T-helper 1 cell treated with Interleukin-12 subunit alpha and Interleukin-12 subunit beta and Interleukin-4 antibody, amounts not matched to agents 30 μg/mL and 1 μg/mL, for 36 hours (primary cell): ENCODE measurements at regions not wholly inside any gene's neighbourhood (a gene's known extent, or its start where the extent isn't known, plus 50 kb on each side); places are given as distances from the start of the nearest gene placed in this dataset.
"Not testable (repeated sequence)": the region's sequence is repeated elsewhere in the genome, so short reads cannot be mapped to it uniquely, and the experiment has no call there.

ENCODE experiments used
- H3K27ac Mint-ChIP-seq: one replicate; pipeline ENCODE4 v1.8.0; 2021; ENCODE audit warnings: mild to moderate bottlenecking, mixed read lengths
- H3K27me3 Mint-ChIP-seq: one replicate; pipeline ENCODE4 v1.8.0; 2021; ENCODE audit warnings: low read depth, mixed read lengths
- H3K36me3 Mint-ChIP-seq: one replicate; pipeline ENCODE4 v1.8.0; 2021; ENCODE audit warnings: low read depth, mixed read lengths
- H3K4me1 Mint-ChIP-seq: one replicate; pipeline ENCODE4 v1.8.0; 2021; ENCODE audit warnings: low read depth, mixed read lengths
- H3K4me3 Mint-ChIP-seq: one replicate; pipeline ENCODE4 v1.8.0; 2021; ENCODE audit warnings: mild to moderate bottlenecking, moderate library complexity, mixed read lengths
- H3K9me3 Mint-ChIP-seq: one replicate; pipeline ENCODE4 v1.8.0; 2021; ENCODE audit warnings: mixed read lengths

DNA sequence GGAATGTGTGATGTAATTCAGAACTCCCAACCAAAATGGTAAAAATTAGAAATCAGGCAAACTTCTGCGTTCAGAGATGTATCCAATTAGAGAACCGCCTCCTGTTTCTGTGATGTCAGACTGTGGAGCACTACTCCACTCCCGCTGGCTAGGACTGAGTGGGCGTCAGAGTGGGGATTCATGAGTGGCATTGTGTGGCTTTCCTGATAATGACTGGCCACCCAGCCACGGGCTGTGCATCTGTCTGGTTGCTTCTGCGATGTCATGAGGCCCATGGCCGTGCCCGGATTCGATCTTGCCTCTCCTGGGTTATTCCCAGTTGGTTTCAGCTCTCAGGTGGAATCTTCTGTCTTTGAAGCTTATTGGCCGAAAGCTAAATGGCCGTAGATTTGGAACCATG, 87.1 kb upstream of the KCNA1 start:
- H3K9me3 Mint-ChIP-seq: no peaks in the 10 kb centered on the region
- H3K27me3 Mint-ChIP-seq: peaks cover 10% of the 10 kb centered on the region
- H3K4me3 Mint-ChIP-seq: no peak overlapping the region
- H3K27ac Mint-ChIP-seq: no peak overlapping the region
- peaks cover 44% of the 10 kb centered on the region for H3K4me1 Mint-ChIP-seq
- peaks cover 14% of the 10 kb centered on the region for H3K36me3 Mint-ChIP-seq

DNA sequence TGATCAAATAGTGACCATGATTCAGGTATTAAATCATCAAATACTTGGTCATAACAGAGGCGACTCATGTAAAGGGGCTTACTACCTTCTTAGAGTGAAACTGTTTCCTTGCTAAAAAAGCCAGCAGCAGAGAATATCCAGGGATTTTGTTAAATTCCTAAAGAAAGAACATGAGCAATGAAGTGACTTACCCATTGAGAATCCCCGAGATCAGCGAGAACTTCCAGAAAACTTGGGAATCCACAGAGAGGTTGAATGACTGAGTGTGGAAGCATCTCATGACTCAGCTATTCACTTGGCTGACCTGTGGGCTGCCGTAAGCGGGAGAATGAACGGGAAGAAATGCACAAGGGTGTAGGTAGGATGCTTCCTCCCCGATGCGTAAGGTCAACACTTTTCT, 85.3 kb upstream of the KCNA1 start:
- Mint-ChIP-seq H3K4me3 (no peak overlapping the region), H3K9me3 (no peaks in the 10 kb centered on the region), H3K27me3 (peaks cover 5% of the 10 kb centered on the region), H3K27ac (no peak overlapping the region), H3K4me1 (peaks cover 54% of the 10 kb centered on the region), H3K36me3 (peaks cover 18% of the 10 kb centered on the region)

DNA sequence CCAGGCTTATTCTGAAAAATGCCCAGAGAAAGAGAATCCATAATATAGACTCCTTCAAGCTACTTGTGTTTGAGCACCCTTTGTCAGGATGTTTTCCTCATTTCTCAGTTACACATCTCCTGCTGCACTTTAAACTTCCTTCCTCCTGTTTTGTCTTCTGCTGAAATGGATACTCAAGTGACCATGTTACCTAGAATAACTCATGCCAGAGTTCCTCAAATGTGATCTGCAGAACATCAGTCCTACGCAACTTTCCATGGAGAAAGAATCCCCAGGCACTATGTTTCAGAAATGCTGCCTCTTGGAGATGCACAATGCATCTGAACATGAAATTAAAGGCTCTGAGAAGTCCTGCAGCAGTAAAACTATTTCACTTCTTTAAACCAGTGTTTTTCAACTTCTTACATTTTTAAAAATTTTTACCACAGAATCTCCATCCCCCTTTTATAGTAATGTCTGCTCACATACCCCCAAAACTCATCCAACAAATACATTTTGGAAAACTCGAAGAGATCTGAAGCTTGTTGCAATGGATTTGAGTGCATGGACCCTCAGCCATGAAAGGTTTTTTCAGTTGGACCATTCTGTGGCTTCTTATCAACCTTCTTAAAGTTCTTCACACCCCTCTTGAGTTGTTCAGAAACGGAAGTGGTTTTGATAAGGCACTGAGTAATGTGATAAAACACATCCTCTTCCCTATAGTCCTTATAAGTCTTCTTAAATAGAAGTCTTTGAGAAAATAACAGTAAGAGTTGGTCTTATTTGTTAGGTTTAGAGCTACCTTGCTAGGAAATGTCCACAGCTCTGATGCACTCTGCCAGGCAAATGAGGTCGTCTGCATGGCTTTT, 84.5 kb upstream of the KCNA1 start:
- Mint-ChIP-seq H3K36me3 (peaks cover 20% of the 10 kb centered on the region), H3K4me3 (peak overlapping the region; percentile 52), H3K27ac (peak overlapping the region; percentile 78), H3K27me3 (peaks cover 5% of the 10 kb centered on the region), H3K9me3 (no peaks in the 10 kb centered on the region), H3K4me1 (peaks cover 62% of the 10 kb centered on the region)

DNA sequence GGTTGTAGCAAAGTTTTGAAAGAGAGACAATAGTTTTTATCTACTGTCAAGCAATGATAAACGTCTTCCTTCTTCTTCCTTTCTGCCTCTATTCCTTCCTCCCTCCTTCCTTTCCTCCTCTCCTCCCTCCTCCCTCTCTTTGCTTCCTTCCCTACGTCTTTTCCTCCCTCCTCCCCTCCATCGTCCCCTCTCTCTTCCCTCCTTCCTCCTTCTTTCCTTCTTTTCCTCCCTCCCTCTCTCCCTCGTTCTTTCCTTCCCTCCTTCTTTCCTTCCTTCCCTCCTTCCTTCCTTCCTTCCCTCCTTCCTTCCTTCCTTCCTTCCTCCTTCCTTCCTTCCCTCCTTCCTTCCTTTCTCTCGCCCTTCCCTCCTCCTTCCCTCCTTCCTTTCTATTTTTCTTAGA, 82.8 kb upstream of the KCNA1 start:
- peaks cover 66% of the 10 kb centered on the region for H3K4me1 Mint-ChIP-seq
- no peaks in the 10 kb centered on the region for H3K27me3 Mint-ChIP-seq
- H3K4me3 Mint-ChIP-seq: peak overlapping the region; percentile 45
- H3K9me3 Mint-ChIP-seq: peaks cover 3% of the 10 kb centered on the region
- peak overlapping the region; percentile 78 for H3K27ac Mint-ChIP-seq
- H3K36me3 Mint-ChIP-seq: peaks cover 21% of the 10 kb centered on the region

DNA sequence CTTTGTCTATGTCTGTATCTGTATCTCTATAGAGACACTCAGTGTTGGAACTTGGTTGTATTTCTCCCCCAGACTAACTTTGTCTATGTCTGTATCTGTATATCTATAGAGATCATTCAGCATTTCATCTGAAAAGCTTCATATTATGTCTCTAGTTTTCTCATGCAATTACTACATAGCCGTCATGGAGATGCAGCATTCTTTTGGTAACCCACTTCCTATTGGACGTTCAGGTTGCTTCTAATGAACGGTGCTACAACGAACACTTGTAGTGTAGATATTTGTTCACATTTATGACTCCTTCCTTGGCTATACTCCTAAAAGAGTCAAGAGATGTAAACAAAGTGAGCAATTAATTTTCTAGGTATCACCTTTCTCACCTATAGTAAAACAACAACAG, 81.5 kb upstream of the KCNA1 start:
- H3K9me3 Mint-ChIP-seq: peaks cover 14% of the 10 kb centered on the region
- H3K4me1 Mint-ChIP-seq: peaks cover 66% of the 10 kb centered on the region
- H3K36me3 Mint-ChIP-seq: peaks cover 26% of the 10 kb centered on the region
- H3K27me3 Mint-ChIP-seq: no peaks in the 10 kb centered on the region
- peak overlapping the region; percentile 98 for H3K27ac Mint-ChIP-seq
- H3K4me3 Mint-ChIP-seq: peak overlapping the region; percentile 82

DNA sequence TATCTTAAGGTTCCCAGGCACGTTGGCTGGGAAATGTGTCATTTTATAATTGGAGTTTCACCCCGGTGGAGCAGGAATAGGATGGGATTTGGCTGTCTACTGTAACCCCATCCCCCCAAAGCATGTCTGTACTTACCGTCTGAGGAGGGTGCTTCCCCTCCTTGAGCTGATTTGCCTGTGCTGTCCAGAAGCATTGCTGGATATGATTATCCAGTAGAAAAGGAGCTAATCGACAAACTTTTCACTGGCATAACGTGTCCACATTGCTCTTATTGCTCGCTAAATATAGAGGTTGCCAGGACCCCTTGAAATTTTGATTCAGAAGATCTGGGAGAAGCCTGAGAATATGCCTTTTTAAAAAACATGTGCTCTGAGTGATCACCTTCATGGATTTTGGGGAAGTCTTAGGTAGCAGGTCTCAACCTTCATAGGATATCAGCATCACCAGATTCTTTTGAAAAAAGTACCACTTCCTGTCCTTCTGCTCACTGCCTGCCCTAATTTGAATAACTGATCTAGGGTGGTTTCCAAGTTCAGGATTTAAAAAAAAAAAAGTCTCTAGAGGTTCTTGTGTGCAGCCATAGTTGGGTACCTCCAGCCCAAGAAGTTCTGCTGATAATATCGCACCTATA, 80.4 kb upstream of the KCNA1 start:
- peaks cover 17% of the 10 kb centered on the region for H3K9me3 Mint-ChIP-seq
- peaks cover 62% of the 10 kb centered on the region for H3K4me1 Mint-ChIP-seq
- peaks cover 24% of the 10 kb centered on the region for H3K36me3 Mint-ChIP-seq
- H3K27me3 Mint-ChIP-seq: no peaks in the 10 kb centered on the region
- H3K27ac Mint-ChIP-seq: peak overlapping the region; percentile 98
- H3K4me3 Mint-ChIP-seq: peak overlapping the region; percentile 82

DNA sequence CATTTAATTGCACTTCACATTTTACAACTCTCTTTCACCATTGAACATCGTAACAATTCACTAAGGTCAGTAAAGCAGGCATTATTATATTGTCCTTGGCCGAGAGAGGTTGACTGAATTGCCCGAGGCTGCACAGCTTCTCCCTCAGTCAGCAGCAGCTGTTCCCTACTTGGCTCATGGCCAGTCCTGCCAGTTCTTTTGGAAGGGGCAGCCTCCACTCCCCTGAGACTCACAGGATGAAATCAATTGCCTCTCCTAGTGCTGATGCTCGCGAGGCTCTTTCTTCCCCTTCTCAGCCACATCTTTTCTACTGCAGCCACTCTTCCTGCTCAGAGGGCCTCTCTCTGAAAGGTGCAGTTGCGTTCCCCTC, 79.9 kb upstream of the KCNA1 start:
- Mint-ChIP-seq H3K4me1 (peaks cover 57% of the 10 kb centered on the region), H3K27ac (peak overlapping the region; percentile 98), H3K4me3 (peak overlapping the region; percentile 82), H3K36me3 (peaks cover 23% of the 10 kb centered on the region), H3K9me3 (peaks cover 17% of the 10 kb centered on the region), H3K27me3 (no peaks in the 10 kb centered on the region)

DNA sequence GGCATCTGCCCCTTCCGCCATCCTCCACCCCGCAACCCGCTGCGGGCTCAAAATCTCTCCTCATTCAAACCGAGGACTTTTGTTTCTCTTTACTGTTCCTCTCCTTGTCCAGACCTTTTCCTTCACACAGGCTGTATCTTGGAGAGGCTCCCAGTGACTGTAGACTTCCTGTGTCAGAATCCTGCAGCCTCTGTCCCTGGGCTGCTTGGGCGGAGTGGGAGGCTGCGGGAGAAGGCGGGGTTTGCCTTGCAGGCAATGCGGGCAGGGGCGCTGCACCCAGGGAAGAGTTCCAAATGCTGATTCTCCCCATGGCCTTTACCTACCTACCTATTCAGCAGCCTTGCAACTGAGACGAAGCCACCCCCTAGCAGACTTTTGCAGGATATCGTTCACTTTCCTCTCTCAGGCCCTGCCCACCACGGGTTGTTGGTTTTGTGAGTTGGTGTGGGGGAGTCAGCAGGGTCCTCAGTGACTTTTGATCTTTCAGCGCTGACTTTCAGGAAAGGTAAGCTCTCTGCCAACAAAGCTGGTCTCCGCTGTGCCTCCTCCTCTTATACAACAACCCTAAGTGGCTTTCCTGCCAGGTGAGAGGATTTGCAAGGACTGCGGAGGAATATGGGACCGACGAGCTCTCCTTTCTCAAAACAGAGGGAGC, 79.0 kb upstream of the KCNA1 start:
- Mint-ChIP-seq H3K27me3 (no peaks in the 10 kb centered on the region), H3K4me1 (peaks cover 48% of the 10 kb centered on the region), H3K27ac (peak overlapping the region; percentile 98), H3K4me3 (peak overlapping the region; percentile 82), H3K9me3 (peaks cover 17% of the 10 kb centered on the region), H3K36me3 (peaks cover 21% of the 10 kb centered on the region)

DNA sequence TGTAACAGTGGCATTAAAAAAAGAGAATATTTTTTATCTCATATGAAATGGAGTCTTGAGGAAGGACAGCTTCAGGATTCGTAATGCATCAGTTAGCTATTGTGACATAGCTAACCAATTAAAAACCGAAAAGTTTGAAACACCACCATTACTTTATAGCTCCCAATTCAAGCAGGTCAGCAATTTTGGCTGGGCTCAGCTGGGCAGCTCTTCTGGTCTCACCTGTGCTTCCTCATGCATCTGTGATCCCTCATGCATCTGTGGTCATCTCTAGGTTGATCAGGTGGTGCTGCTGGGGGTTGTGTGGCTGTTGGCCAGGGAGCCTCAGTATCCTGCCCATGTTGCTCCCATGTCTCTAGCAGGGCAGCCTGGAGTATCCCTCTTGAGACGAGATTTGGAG, 76.7 kb upstream of the KCNA1 start:
- Mint-ChIP-seq H3K27ac (no peak overlapping the region), H3K9me3 (peaks cover 17% of the 10 kb centered on the region)

DNA sequence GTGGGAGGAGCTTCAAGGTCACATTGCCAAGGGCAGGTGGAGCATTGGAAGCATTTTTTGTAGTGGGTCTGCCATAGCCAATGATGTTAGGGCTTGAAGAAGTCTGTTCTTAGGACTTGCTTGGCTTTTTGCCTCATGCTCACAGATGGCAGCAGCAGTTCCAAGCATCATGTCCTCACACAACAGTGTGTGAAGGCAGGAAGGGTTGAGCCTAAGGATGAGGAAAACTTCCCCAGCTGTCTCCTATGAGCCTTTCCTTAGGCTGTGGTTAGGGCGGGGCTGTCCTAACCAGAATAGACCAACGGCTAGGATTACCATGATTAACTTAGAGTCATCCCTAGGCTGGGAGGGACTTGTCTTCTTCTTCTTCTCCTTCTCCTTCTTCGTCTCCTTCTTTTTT, 76.2 kb upstream of the KCNA1 start:
- Mint-ChIP-seq H3K36me3 (peaks cover 15% of the 10 kb centered on the region), H3K27ac (no peak overlapping the region), H3K4me1 (peaks cover 27% of the 10 kb centered on the region), H3K9me3 (peaks cover 17% of the 10 kb centered on the region), H3K27me3 (peaks cover 12% of the 10 kb centered on the region), H3K4me3 (no peak overlapping the region)

More for the DNA sequence above, 76.7 kb upstream of the KCNA1 start:
- Mint-ChIP-seq H3K27me3 (peaks cover 7% of the 10 kb centered on the region), H3K36me3 (peaks cover 18% of the 10 kb centered on the region), H3K4me3 (no peak overlapping the region), H3K4me1 (peaks cover 32% of the 10 kb centered on the region)

DNA sequence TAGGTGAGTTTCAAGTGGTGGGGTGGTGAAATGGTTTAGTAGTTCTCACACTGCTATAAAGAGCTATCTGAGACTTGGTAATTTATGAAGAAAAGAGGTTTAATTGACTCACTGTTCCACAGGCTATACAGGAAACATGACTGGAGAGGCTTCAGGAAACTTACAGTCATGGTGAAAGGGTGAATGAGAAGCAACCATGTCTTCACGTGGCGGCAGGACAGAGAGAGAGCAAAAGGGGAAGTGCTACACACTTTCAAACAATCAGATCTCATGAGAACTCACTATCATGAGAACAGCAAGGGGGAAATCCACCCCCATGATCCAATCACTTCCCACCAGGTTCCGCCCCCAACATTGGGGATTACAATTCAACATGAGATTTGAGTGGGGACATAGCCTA, 67.3 kb upstream of the KCNA1 start:
- not testable (repeated sequence) for H3K36me3 Mint-ChIP-seq, H3K4me1 Mint-ChIP-seq, H3K27ac Mint-ChIP-seq, H3K9me3 Mint-ChIP-seq, H3K4me3 Mint-ChIP-seq
- H3K27me3 Mint-ChIP-seq: peaks cover 54% of the 10 kb centered on the region

DNA sequence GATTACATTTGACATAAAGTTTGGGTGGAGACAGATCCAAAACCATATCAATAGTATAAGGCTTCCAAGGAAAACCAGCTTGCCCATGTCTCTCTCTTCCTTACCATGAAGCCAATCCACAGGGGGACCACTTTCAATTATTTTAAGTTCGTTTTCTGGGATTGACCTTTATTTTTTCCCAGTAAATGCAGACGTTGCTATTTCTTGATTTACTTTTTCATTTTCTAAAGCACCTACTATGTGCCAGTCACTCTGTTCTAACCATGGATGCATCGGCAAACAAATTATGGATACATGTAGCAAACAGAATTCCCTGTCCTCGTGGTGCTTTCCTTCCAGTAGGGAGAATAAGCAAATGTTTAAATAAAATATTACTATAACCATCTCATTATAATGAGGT, 65.8 kb upstream of the KCNA1 start:
- peaks cover 4% of the 10 kb centered on the region for H3K4me1 Mint-ChIP-seq
- H3K36me3 Mint-ChIP-seq: no peaks in the 10 kb centered on the region
- H3K4me3 Mint-ChIP-seq: no peak overlapping the region
- H3K27me3 Mint-ChIP-seq: peaks cover 46% of the 10 kb centered on the region
- H3K27ac Mint-ChIP-seq: no peak overlapping the region
- H3K9me3 Mint-ChIP-seq: peaks cover 7% of the 10 kb centered on the region

DNA sequence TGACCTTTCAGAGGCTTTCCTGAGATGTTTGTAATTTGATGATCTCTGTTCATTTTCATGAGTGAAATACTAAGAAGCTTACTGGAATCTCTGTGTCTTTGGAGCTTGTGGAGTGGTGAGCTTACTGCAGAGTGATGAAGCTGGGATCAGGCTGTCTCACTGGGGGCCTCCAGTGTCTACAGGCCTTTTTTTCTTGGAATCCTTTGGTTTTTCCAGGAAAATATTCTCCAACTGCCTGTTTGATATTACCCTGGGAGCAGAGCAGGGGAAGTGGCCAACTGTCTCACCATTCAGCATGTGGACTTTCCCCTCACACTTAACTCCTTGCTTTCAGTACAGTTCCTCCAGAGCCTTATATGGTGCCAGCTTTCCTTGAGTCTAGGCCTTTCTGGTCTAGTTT, 62.0 kb upstream of the KCNA1 start:
- Mint-ChIP-seq H3K27me3 (peaks cover 18% of the 10 kb centered on the region), H3K27ac (no peak overlapping the region), H3K4me3 (no peak overlapping the region), H3K4me1 (peaks cover 4% of the 10 kb centered on the region), H3K36me3 (no peaks in the 10 kb centered on the region), H3K9me3 (peaks cover under 1% of the 10 kb centered on the region)

DNA sequence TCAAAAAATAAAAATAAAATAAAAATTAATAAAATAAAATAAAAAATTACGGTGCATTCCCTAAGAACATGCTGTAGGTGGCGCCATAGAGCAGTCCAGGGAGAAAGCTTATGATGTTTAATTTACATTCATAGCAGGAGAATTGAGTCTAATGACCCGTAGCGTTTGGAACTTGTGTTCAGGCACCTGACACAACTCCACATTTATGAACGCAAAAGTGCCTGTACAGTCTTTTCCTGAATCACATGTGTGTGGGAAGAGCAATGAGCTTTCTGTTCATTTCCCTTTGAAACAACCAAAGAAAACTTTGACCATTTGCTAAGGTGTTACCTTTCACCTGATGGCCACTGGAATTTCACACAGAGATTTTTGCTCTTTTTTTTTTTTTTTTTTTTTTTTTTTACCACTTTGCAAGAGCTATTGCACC, 60.6 kb upstream of the KCNA1 start:
- Mint-ChIP-seq H3K27me3 (peaks cover 20% of the 10 kb centered on the region), H3K27ac (no peak overlapping the region), H3K9me3 (no peaks in the 10 kb centered on the region), H3K36me3 (no peaks in the 10 kb centered on the region), H3K4me3 (no peak overlapping the region), H3K4me1 (peaks cover 4% of the 10 kb centered on the region)
